Head of caudate nucleus (tissue), 42 donors: ENCODE measurements at regions not wholly inside any gene's neighbourhood (a gene's known extent, or its start where the extent isn't known, plus 50 kb on each side); places are given as distances from the start of the nearest gene placed in this dataset.
A peak's percentile ranks its signal among the peaks of the same experiment; 100 is the strongest.
"Not testable (repeated sequence)": the region's sequence is repeated elsewhere in the genome, so short reads cannot be mapped to it uniquely, and the experiment has no call there.

Source experiments
- DNase-seq, 42 donors: peaks; one replicate each; pipeline versions ENCODE4 v3.0.0 to v3.0.0-alpha.2; 2020 to 2021; ENCODE audit warnings: mixed read lengths in 7 of 42
- intact Hi-C: fragments of 100-400 bp; cut with DNase I; formaldehyde crosslinking; loops from one replicate; pipeline ENCODE4 v1.15.0; 2022

DNA sequence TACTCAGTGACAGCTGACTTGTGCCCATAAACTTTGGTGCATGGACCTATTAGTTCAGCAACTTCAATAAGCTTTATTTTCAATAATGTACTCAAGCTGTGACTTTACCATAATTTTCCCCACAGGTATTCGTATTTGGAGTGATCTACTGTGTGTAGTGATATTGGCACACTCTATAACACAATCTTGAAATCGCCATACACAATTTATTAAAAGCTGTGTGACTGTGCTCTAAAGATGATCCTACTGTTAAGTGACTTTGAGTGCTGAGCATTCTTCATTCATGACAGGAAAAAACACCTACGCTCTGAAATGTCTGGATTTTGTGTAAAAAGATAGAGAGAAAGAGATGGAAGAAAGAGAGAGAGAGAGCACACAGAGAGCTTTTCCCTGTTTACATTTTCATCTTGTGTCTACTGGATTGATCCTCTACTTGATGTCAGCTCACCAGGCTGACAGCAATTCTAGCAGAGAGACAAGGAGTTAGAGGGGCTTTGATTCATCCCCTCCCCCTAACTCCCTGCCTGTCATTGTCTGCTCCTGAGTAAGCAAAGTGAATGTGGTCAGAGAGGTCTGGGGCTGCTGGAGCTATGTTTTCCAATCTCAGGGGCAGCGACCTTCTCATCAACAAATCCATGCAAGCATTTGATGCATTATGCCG, 538.7 kb upstream of the POU3F2 start:
- intact Hi-C loops = no loop called here
- DNase-seq = no peak

DNA sequence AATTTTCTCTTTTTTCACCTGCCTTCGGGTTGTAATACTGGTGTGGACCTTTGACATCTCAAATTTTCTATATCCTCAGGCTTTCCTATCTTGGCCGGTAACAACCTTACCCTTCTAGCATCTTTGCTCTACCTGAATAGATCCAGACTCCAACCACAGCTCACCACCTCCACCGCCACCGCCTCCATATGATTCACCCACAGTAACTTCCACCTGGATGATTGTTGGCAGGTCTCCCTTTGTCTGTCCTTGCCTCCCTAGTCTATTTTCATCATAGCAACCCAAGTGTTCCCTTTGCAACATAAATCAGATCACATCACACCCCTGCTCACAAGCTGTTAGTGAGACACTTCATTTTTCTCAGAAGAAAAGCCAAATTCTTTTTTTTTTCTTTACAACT, 525.8 kb upstream of the POU3F2 start:
- DNase-seq = peak in 39 of 42 donors; percentile 8 to 74 (median 30)

DNA sequence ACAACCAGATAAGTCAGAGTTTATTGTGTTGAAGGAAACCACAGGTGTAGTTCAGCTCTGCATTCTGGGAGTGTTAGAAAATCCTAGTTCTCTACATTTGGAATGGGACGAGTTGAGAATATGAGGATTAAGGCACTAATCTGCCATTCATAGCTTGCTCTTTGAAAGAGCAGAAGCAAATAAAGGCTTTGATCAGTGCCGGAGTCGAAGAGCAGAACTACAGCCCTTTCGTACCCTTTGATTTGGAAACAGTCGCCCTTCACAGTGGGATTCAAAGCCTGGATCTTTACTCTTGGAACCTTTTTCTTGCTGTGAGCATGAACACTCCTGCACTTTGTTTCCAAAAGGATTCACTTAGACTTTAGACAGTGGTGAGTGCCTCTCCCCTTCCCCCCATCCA, 523.9 kb upstream of the POU3F2 start:
- no peak for DNase-seq
- intact Hi-C loops = no loop called here

More for the DNA sequence above, 525.8 kb upstream of the POU3F2 start:
- intact Hi-C loops = no loop called here

DNA sequence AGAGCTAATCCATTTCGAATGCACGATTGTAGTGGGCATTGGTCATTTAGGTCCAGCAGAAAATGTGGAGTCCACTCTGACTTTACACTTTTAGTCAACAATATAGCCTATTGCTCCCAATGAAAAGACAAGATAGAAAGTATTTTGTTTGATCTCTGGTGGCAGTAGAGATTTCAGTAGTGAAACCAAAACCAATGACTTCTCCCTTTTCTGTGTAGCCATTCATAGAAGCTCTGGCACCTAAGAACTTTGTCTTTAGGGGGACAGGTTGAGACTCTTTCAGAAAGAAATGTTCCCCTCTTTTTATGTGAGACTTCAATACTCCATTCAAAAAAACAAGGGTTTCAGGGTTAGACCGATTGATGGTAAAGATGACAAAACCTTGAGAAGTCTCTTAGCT, 510.8 kb upstream of the POU3F2 start:
- no peak for DNase-seq
- intact Hi-C loops = no loop called here

DNA sequence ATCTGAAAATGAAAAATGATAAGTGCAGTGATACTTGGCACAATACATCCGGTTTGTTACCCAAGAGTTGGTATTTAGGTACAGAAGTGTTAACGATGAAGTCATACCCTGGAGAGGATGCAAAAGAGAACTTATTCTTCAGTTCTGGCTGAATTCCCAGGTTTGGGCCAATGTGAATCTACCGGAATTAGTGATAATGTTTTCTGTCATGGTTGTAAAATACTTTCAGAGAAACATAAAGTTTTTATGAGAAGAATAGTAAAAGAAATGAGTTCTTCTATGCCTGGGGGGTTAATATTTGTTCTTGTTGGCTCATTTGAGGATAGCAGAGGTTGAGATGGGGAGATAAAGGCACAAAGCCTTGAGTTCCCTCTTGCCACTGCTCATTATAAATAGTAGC, 509.9 kb upstream of the POU3F2 start:
- DNase-seq = peak in 10 of 42 donors; percentile 3 to 44 (median 17)
- intact Hi-C loops = no loop called here

DNA sequence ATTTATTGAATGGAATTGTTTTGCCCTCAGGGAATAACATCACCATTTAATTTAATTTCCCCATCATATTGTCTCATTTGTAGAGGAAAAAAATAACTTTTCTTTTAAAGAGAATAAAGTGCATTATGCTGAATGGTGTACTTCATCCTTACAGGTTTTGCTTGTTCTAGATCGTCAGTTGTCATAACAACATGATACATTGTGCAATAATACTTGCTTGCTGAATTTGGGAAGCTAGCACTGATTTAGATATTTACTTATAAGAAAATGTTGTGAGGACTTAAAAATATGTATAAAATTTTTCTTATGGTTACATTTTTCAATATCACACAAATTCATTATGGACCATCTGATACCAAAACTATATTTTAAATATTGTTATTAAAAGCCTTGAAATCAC, 509.0 kb upstream of the POU3F2 start:
- no peak for DNase-seq
- intact Hi-C loops = no loop called here

DNA sequence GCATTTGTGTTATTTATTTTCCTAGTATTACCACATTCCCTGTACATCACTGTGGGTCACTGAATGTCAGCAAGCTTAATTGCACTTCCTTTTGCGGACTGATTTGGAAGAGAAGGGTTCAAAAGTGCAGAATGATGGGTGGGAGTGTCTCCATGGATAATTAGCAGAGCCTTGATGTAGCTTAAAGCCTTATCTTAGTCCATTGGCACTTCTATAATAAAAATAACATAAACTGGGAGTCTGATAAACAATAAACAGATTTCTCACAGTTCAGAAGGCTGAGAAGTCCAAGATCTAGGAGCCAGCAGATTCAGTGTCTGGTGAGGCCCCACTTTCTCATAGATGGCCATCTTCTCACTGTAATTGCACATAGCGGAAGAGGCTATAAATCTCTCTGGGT, 501.1 kb upstream of the POU3F2 start:
- no peak for DNase-seq
- intact Hi-C loops = no loop called here

DNA sequence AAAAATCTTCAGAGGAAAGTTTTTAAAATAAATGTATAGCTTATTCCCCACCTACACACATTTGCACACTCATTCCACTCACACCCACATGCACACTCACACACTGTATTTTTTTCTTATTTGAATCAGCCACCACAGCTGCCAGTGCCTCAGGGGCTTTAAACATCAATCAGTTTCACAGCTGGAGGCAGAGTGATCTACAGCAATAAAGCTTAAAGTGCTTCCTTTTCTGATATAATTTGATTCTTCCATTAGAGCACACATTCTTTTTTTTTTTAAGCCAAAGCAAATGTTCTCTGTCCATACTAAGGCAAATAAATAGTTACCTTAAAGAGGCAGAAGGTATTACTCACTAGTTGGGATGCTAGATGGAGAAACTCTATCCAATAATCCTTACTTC, 498.8 kb upstream of the POU3F2 start:
- DNase-seq = no peak
- intact Hi-C loops = no loop called here

DNA sequence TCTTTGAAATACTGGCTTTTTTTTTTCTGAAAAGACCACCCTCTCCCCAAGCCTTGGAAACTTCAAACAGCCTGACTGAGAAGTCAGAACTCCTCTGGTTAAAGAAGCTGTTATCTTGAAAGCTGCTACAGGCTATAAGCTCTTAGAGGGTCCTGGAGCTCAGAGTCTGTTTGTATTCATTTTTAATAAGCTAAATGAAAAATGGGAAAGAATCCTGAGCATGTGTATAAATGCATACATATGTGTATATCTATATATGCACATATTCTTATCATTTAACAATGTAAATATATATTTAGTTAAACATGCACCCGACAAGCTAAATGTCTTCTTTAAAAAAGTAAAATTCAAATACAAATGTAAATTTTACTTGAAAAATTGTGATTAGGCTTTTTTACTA, 494.9 kb upstream of the POU3F2 start:
- intact Hi-C loops = no loop called here
- DNase-seq = no peak

DNA sequence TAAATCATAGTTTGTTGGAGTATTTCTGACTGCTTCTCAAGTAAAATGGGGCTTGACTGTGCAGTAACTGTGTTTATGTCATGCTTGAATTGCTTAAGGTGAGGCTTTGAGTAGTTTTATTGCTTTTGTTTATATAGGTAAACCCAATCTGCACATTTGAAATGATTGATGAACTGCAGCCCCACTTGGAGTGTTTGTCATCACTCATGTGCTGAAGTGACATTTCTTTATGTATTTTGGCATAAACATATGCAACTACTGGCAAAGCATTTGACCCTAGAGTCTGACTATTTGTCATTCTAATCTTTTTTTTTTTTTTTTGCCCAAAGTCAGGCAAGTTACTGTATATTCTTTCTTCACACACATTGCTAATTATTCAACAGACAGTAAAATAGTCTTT, 491.4 kb upstream of the POU3F2 start:
- intact Hi-C loops = no loop called here
- DNase-seq = no peak

DNA sequence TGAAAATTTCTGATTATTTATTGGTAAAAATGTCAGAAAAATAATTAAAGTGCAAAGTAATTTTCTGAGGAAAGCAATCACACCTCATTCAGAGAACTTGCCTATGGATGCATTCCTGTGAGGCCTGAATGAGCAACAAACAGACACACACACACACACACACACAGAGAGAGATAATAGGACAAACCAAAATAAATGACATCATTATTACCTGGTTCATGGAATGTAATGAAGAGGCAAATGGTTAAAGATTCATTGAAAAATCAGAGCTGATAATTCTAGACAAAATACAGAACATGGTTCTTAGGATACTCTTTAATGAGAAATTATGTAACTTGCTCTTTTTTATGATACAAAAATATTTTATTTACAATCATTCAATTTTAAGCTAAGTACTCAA, 490.6 kb upstream of the POU3F2 start:
- intact Hi-C loops = no loop called here
- no peak for DNase-seq

DNA sequence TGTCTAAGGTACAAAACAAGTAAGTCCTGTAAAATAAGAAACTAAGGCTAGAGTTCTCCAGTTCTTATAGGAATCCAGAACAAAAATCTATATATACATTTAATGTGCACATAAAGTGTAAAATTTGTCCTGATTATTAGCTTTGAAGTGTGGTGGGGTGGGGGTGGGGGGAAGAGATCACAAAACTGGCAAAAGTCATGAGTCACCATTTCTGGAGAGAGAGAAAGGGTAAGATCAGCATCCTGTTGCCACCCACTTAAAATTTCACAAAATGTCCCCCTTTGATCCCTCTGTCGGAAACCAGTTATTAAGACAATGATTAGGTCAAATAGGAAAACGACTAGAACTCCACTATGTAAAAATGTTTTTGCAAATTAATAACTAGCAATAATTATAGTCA, 482.0 kb upstream of the POU3F2 start:
- DNase-seq = no peak
- intact Hi-C loops = no loop called here

DNA sequence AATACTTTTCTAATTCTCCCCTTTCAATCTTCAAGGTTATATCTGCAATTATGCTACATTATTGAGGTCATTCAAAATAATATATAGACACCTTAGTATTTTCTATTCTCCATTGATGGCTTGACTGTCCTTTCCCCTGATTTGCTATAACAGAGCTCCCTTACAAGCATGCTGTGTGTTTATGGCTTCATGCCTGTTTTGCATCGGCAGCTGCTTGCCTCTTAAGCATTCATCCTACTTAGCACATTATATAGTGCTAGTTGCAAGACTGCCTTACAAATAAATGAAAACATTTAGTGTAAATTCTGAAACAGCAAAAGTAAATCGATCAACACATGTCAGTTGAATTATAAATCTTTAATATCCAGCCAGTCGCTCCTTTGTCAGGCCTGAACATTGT, 476.2 kb upstream of the POU3F2 start:
- peak in 4 of 42 donors; percentile 2 to 8 (median 6) for DNase-seq
- intact Hi-C loops = no loop called here

DNA sequence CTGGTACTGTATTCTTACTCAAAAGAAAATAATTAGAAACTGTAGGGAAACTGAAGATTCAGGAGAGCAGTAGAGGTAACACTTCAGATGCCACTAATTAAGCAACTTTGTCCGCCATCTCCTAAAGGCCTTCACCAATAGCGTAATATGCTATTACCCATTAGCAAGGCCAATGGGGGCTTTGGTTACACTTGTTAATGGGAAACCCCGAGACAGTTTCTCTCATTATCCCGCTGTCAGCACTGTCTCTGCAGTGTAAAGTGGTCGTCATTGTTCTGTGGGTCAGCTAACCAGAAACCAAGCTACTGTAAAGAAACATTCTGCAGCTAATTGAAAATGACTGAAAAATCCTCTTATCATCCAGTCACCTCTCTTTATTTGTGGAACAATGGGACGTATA, 468.0 kb upstream of the POU3F2 start:
- no peak for DNase-seq
- intact Hi-C loops = no loop called here

DNA sequence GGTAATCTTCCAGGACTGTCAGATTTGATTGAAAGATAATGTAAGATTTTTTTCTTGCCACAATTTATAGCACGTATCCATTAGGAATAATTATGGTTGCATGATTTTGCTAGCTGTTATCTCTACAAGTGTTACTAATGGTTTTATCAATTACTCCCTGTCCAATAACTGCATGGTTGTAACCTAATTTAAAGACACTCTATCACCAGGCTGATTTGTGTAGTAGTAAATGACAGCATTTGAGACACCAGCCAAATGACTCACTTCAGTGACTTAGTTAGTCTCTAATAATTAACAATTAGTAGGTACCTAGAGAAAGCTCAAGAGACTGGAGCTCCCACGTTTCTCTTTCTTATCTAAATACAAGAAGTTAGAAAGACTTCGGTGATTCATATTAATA, 453.8 kb upstream of the POU3F2 start:
- DNase-seq = no peak
- intact Hi-C loops = no loop called here

DNA sequence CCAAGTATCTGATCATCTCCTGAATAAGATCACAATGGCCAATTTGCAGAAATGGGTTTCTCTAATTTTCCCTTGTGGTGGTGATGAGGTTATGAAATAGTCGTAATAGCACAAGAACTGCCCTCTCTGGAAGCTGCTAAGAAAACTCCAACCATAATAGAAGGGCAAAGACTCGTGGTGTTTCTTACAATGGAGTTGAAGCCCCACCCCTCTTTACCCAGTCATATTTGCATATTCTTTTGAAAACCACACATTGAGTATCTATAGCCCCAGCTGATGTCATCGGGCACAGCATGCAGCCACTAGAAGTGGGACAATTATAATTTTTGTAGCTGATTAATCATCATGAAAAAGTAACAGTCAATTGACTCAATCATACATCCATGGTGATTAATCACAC, 452.1 kb upstream of the POU3F2 start:
- intact Hi-C loops = no loop called here
- DNase-seq = no peak

DNA sequence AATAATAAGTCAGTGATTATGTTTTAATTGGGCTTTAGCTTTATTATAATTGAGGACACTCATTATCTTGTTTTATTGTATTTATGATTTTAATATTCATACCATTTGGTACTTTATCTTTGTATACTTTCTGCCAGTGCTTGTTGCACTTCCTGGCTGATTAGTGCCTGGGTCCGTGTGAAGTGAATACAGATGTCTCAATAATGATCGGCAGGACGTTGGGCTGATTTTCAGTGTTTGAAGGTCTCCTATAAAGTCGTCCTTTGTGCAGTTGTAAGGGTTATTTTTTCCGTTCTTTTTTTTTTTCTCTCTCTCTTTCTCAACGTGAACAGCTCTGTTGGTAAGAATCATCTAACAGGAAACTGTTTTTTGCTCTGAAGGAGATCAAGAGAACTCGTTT, 450.0 kb upstream of the POU3F2 start:
- intact Hi-C loops = no loop called here
- peak in 4 of 42 donors; percentile 3 to 51 (median 16) for DNase-seq

DNA sequence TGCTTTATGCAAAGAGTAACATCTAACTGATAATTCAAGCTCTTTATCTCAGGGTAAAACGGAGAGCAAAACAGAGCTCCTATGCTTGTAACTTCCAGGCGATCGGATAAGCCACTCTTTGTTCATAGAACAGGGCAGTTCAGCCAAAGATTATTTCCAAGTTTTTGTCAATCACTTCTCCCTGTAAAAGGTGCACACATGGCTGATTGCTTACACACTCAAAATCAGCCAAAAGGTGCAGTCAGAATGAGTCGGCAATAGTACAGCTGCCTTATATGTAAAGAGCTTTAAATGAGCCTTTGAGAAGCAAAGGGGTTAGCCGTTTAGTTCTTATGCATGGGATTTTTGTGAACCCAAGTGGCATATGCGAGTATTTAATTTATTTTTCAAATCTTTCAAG, 449.6 kb upstream of the POU3F2 start:
- intact Hi-C loops = no loop called here
- DNase-seq = peak in 2 of 42 donors; percentile 4 to 7

DNA sequence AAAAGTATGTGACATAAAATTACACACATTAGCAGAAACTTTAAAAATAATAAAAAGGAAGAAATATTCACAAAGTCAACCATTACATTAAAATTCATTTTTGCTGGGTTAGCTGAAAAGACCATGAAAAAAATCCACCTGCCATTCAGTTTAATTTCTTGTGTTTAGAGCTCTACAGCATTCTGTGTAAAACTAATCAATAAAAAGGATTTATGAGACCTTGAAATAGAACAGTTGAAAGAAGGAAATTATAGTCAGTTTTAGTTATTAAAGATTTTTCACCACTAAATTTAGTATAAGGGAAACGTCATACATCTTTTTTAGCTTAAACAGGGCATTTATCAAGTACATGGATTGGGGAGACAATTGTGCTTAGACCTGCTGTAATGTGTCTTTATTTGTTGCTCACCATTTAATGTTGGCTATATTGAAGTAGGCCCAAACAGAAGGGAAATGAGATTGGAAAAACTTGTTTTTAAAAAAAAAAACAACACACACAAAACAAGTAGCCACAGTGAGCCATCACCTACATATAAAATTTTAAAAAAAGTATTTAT, 438.7 kb upstream of the POU3F2 start:
- no peak for DNase-seq
- intact Hi-C loops = no loop called here

DNA sequence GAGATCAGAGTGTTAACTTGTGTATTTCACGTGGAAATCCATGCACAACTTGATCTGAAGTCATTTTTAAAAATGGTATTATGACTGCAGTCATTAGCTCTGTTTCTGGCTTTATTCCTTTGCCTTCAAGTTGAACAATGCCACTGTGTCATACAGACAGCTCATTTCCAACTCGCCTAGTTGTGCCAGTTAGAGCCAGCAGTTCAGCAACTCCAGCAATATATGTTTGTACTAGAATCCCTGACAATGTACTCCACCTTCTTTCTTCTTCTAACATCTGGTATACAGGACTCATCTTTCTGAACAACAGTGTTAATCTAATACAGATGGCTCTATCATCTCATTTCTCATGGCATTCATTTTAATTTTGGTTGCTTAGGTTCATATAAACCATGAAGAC, 418.3 kb upstream of the POU3F2 start:
- peak in 30 of 42 donors; percentile 2 to 74 (median 29) for DNase-seq
- intact Hi-C loops = no loop called here

DNA sequence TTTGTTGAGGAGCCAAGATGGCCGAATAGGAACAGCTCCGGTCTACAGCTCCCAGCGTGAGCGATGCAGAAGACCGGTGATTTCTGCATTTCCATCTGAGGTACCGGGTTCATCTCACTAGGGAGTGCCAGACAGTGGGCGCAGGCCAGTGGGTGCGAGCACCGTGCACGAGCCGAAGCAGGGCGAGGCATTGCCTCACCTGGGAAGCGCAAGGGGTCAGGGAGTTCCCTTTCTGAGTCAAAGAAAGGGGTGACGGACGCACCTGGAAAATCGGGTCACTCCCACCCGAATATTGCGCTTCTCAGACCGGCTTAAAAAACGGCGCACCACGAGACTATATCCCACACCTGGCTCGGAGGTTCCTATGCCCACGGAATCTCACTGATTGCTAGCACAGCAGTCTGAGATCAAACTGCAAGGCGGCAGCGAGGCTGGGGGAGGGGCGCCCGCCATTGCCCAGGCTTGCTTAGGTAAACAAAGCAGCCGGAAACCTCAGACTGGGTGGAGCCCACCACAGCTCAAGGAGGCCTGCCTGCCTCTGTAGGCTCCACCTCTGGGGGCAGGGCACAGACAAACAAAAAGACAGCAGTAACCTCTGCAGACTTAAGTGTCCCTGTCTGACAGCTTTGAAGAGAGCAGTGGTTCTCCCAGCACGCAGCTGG, 417.7 kb upstream of the POU3F2 start:
- DNase-seq = not testable (repeated sequence)

More for the DNA sequence above, 417.7 kb upstream of the POU3F2 start:
- intact Hi-C loops = not testable (repeated sequence)
